HEK293T (cell line): ENCODE measurements at regions not wholly inside any gene's neighbourhood (a gene's known extent, or its start where the extent isn't known, plus 50 kb on each side); places are given as distances from the start of the nearest gene placed in this dataset.

Experiments used
- BHLHE40 ChIP-seq: fragments of 450-650 bp; IDR thresholded peaks from 2 replicates; pipeline ENCODE4 v1.6.1; 2016; ENCODE audit warnings: mild to moderate bottlenecking, moderate library complexity, borderline replicate concordance
- FOXA1 ChIP-seq: fragments of 450-650 bp; IDR thresholded peaks from 2 replicates; pipeline ENCODE4 v1.6.1; 2016; ENCODE audit warnings: mild to moderate bottlenecking
- PKNOX1 ChIP-seq: fragments of 450-650 bp; IDR thresholded peaks from 2 replicates; pipeline ENCODE4 v1.6.1; 2016
- SP1 ChIP-seq: fragments of 450-650 bp; IDR thresholded peaks from 2 replicates; pipeline ENCODE4 v1.6.1; 2017
- ZNF384 ChIP-seq: fragments of 450-650 bp; IDR thresholded peaks from 2 replicates; pipeline ENCODE4 v1.6.1; 2016

GRCh38 chr4:155592179-155592937 is 74.3 kb upstream of the GUCY1A1 start:
- no peak for TF ChIP-seq BHLHE40
- no peak for TF ChIP-seq SP1
- no peak for TF ChIP-seq FOXA1
- no peak for TF ChIP-seq PKNOX1
- no peak for TF ChIP-seq ZNF384
